CD14-positive monocyte (primary cell): ENCODE measurements at regions not wholly inside any gene's neighbourhood (a gene's known extent, or its start where the extent isn't known, plus 50 kb on each side); places are given as distances from the start of the nearest gene placed in this dataset.

Experiments
- DNase-seq, 3 donors: peaks; one replicate each; pipeline ENCODE4 v3.0.0-alpha.2; 2011 to 2022
- H2AFZ ChIP-seq: 2 replicates; pipeline ENCODE4 v1.6.0; 2012; ENCODE audit warnings: mild to moderate bottlenecking, low read depth, low read length, inconsistent platforms; ENCODE audit not compliant: insufficient read depth, poor library complexity, severe bottlenecking
- H3K27ac ChIP-seq, 2 donors: 1 replicate in 1 of 2; 2 replicates in 1 of 2; pipeline ENCODE4 v1.5.1; 2012 to 2013; ENCODE audit warnings: low read length in 2 of 2, control low read depth in 1 of 2, inconsistent platforms in 1 of 2, low read depth in 1 of 2, mild to moderate bottlenecking in 1 of 2
- H3K27me3 ChIP-seq, 2 donors: one replicate each; pipeline versions ENCODE4 v1.6.0 to v1.6.1; 2011 to 2013; ENCODE audit warnings: low read length in 2 of 2; ENCODE audit not compliant: control insufficient read depth in 2 of 2, insufficient read depth in 2 of 2
- H3K36me3 ChIP-seq, 2 donors: replicated peaks in 1 of 2; 1 replicate in 1 of 2; 2 replicates in 1 of 2; pipeline versions ENCODE4 v1.5.1 to v1.6.1; 2012 to 2013; ENCODE audit warnings: low read length in 2 of 2, control low read depth in 1 of 2, inconsistent platforms in 1 of 2, mild to moderate bottlenecking in 1 of 2; ENCODE audit not compliant: insufficient read depth in 2 of 2, control insufficient read depth in 1 of 2
- H3K4me1 ChIP-seq, 2 donors: 1 replicate in 1 of 2; 2 replicates in 1 of 2; pipeline versions ENCODE4 v1.5.1 to v1.6.1; 2012 to 2013; ENCODE audit warnings: low read length in 2 of 2, control low read depth in 1 of 2, inconsistent platforms in 1 of 2, mild to moderate bottlenecking in 1 of 2, moderate library complexity in 1 of 2; ENCODE audit not compliant: insufficient read depth in 2 of 2, control insufficient read depth in 1 of 2
- H3K4me2 ChIP-seq: replicated peaks from 2 replicates; pipeline ENCODE3; 2012; ENCODE audit warnings: low read length, moderate library complexity, mild to moderate bottlenecking; ENCODE audit not compliant: poor library complexity, severe bottlenecking; ENCODE audit errors: extremely low read depth
- H3K4me3 ChIP-seq, 3 experiments: fragments of 200-600 bp in 1 of 3; sonication (generic) in 1 of 3; replicated peaks in 1 of 3; 1 replicate in 2 of 3; 2 replicates in 1 of 3; pipeline ENCODE4 v1.5.1; 2011 to 2013; ENCODE audit warnings: low read length in 3 of 3, mild to moderate bottlenecking in 3 of 3, control low read depth in 2 of 3, low read depth in 2 of 3, inconsistent platforms in 1 of 3, moderate library complexity in 1 of 3
- H3K79me2 ChIP-seq: 2 replicates; pipeline ENCODE4 v1.6.0; 2012; ENCODE audit warnings: mild to moderate bottlenecking, control low read depth, inconsistent platforms, low read length, moderate library complexity; ENCODE audit not compliant: insufficient read depth
- H3K9ac ChIP-seq: 2 replicates; pipeline ENCODE4 v1.6.0; 2017; ENCODE audit warnings: low read length, mild to moderate bottlenecking; ENCODE audit not compliant: insufficient read depth, poor library complexity, severe bottlenecking
- H3K9me3 ChIP-seq, 2 donors: replicated peaks in 1 of 2; 1 replicate in 1 of 2; 2 replicates in 1 of 2; pipeline versions ENCODE4 v1.5.1 to v1.6.1; 2012 to 2013; ENCODE audit warnings: low read length in 2 of 2, control low read depth in 1 of 2; ENCODE audit not compliant: control insufficient read depth in 1 of 2, insufficient read depth in 1 of 2
- H4K20me1 ChIP-seq: 2 replicates; pipeline ENCODE4 v1.6.0; 2012; ENCODE audit warnings: mild to moderate bottlenecking, low read length, control low read depth, moderate library complexity; ENCODE audit not compliant: insufficient read depth
- H3K27ac Mint-ChIP-seq, 7 donors: one replicate each; pipeline ENCODE4 v1.8.0; 2020; ENCODE audit warnings: mild to moderate bottlenecking in 7 of 7, mixed read lengths in 7 of 7, moderate library complexity in 6 of 7, inconsistent platforms in 2 of 7
- H3K27me3 Mint-ChIP-seq, 3 donors: one replicate each; pipeline ENCODE4 v1.8.0; 2021 to 2022; ENCODE audit warnings: low read depth in 3 of 3, mild to moderate bottlenecking in 3 of 3, mixed read lengths in 3 of 3, moderate library complexity in 3 of 3, inconsistent platforms in 1 of 3
- H3K36me3 Mint-ChIP-seq, 2 donors: one replicate each; pipeline ENCODE4 v1.8.0; 2020; ENCODE audit warnings: mixed read lengths in 2 of 2, inconsistent platforms in 1 of 2, mild to moderate bottlenecking in 1 of 2
- H3K4me1 Mint-ChIP-seq: one replicate; pipeline ENCODE4 v1.8.0; 2020; ENCODE audit warnings: mild to moderate bottlenecking, mixed read lengths
- H3K4me3 Mint-ChIP-seq, 2 donors: one replicate each; pipeline ENCODE4 v1.8.0; 2020; ENCODE audit warnings: mild to moderate bottlenecking in 2 of 2, mixed read lengths in 2 of 2, moderate library complexity in 1 of 2
- H3K9me3 Mint-ChIP-seq, 7 donors: one replicate each; pipeline ENCODE4 v1.8.0; 2020 to 2022; ENCODE audit warnings: mixed read lengths in 7 of 7, mild to moderate bottlenecking in 6 of 7, moderate library complexity in 6 of 7, inconsistent platforms in 2 of 7
- CTCF ChIP-seq: fragments of 200-600 bp; IDR thresholded peaks from one replicate; pipeline ENCODE4 v1.8.0; 2022; ENCODE audit warnings: antibody characterized with exemption, mild to moderate bottlenecking
- WGBS: methylation state at CpG from one replicate; pipeline ENCODE4 v1.1.5; 2013; ENCODE audit warnings: missing lambda C conversion rate; ENCODE audit not compliant: insufficient coverage; 5-methylcytosine and 5-hydroxymethylcytosine counted together
- intact Hi-C, 2 donors: fragments of 100-400 bp; cut with micrococcal nuclease; formaldehyde crosslinking; loops; one replicate each; pipeline versions ENCODE4 v1.15.0 to v1.15.1; 2023

GRCh38 chr5:6043491-6044310, 334.6 kb downstream of the MED10 start:
- no peaks in the 10 kb centered on the region for H4K20me1 ChIP-seq
- H3K27ac Mint-ChIP-seq: no peak overlapping the region
- intact Hi-C loops: no loop called here
- no peak overlapping the region for H3K4me2 ChIP-seq
- no peak for DNase-seq
- no peak overlapping the region for H3K27ac ChIP-seq
- H3K36me3 ChIP-seq: no peaks in the 10 kb centered on the region
- no peak overlapping the region for H3K4me3 ChIP-seq
- H3K9ac ChIP-seq: no peak overlapping the region
- 78% methylated on average over 4 of the region's 13 CpGs for WGBS
- no peaks in the 10 kb centered on the region for H3K36me3 Mint-ChIP-seq
- H3K9me3 ChIP-seq: no peaks in the 10 kb centered on the region
- peaks cover 0 to 2% (median 0%) of the 10 kb centered on the region in 3 donors for H3K27me3 Mint-ChIP-seq
- TF ChIP-seq CTCF: no peak
- no peaks in the 10 kb centered on the region for H3K4me1 Mint-ChIP-seq
- H3K9me3 Mint-ChIP-seq: peaks cover 0 to 3% (median 0%) of the 10 kb centered on the region in 7 donors
- H3K4me1 ChIP-seq: no peaks in the 10 kb centered on the region
- H3K79me2 ChIP-seq: no peaks in the 10 kb centered on the region
- H3K27me3 ChIP-seq: no peaks in the 10 kb centered on the region
- H2AFZ ChIP-seq: no peak overlapping the region
- H3K4me3 Mint-ChIP-seq: no peak overlapping the region

- intact Hi-C loops: no loop called here
- Mint-ChIP-seq H3K27me3 (peaks cover 0 to 2% (median 0%) of the 10 kb centered on the region in 3 donors), H3K27ac (peak overlapping the region in 1 of 7 donors; percentile 24), H3K36me3 (no peaks in the 10 kb centered on the region), H3K9me3 (peaks cover 0 to 3% (median 0%) of the 10 kb centered on the region in 7 donors), H3K4me1 (no peaks in the 10 kb centered on the region), H3K4me3 (no peak overlapping the region)
- no peak overlapping the region for H3K4me2 ChIP-seq
- no peaks in the 10 kb centered on the region for H3K4me1 ChIP-seq
- no peak overlapping the region for H3K9ac ChIP-seq
- no peaks in the 10 kb centered on the region for H3K27me3 ChIP-seq
- no peaks in the 10 kb centered on the region for H4K20me1 ChIP-seq
- no peaks in the 10 kb centered on the region for H3K9me3 ChIP-seq
- H3K36me3 ChIP-seq: no peaks in the 10 kb centered on the region
- no peak for DNase-seq
- no peak overlapping the region for H3K4me3 ChIP-seq
- H2AFZ ChIP-seq: no peak overlapping the region
- TF ChIP-seq CTCF: no peak
- no peaks in the 10 kb centered on the region for H3K79me2 ChIP-seq
- 98% methylated on average over 5 of the region's 10 CpGs for WGBS
- no peak overlapping the region for H3K27ac ChIP-seq
Measured at GRCh38 chr5:6041977-6042550, 336.3 kb downstream of the MED10 start.
